GM19025 (cell line): ENCODE measurements at regions not wholly inside any gene's neighbourhood (a gene's known extent, or its start where the extent isn't known, plus 50 kb on each side); places are given as distances from the start of the nearest gene placed in this dataset.
A peak's percentile ranks its signal among the peaks of the same experiment; 100 is the strongest.

Experiments used
- ATAC-seq: cut with Tn5 transposase; IDR thresholded peaks from one replicate; pipeline ENCODE4 v1.9.1; 2021; ENCODE audit warnings: mild to moderate bottlenecking, low read depth, moderate library complexity; ENCODE audit not compliant: unreplicated experiment

GRCh38 chr5:68643064-68643463 is 427.5 kb downstream of the PIK3R1 start:
- ATAC-seq: no peak

- ATAC-seq: peak; percentile 92
Observed at GRCh38 chr5:68644971-68645370, 429.4 kb downstream of the PIK3R1 start.

- no peak for ATAC-seq
Observed at GRCh38 chr5:68646144-68646543, 430.6 kb downstream of the PIK3R1 start.

- ATAC-seq: no peak
Observed at GRCh38 chr5:68647743-68648142, 432.2 kb downstream of the PIK3R1 start.

- no peak for ATAC-seq
Observed at GRCh38 chr5:68648944-68649857, 433.6 kb downstream of the PIK3R1 start.

GRCh38 chr5:68652534-68652965 is 437.0 kb downstream of the PIK3R1 start:
- no peak for ATAC-seq

GRCh38 chr5:68653471-68653870 is 437.9 kb downstream of the PIK3R1 start:
- no peak for ATAC-seq

GRCh38 chr5:68657055-68657961 is 436.5 kb upstream of the SLC30A5 start:
- ATAC-seq: no peak

GRCh38 chr5:68658810-68659372 is 434.9 kb upstream of the SLC30A5 start:
- ATAC-seq: no peak

- no peak for ATAC-seq
Observed at GRCh38 chr5:68659881-68660280, 433.9 kb upstream of the SLC30A5 start.

GRCh38 chr5:68661237-68661636 is 432.6 kb upstream of the SLC30A5 start:
- no peak for ATAC-seq

- no peak for ATAC-seq
Observed at GRCh38 chr5:68662804-68663307, 431.0 kb upstream of the SLC30A5 start.

- no peak for ATAC-seq
Observed at GRCh38 chr5:68669864-68670575, 423.8 kb upstream of the SLC30A5 start.

GRCh38 chr5:68673106-68673822 is 420.6 kb upstream of the SLC30A5 start:
- no peak for ATAC-seq

- ATAC-seq: no peak
Observed at GRCh38 chr5:68673823-68674180, 420.0 kb upstream of the SLC30A5 start.

- no peak for ATAC-seq
Observed at GRCh38 chr5:68679041-68679440, 414.8 kb upstream of the SLC30A5 start.

GRCh38 chr5:68680366-68680765 is 413.4 kb upstream of the SLC30A5 start:
- ATAC-seq: no peak

- ATAC-seq: no peak
Observed at GRCh38 chr5:68681929-68682328, 411.9 kb upstream of the SLC30A5 start.

GRCh38 chr5:68682400-68683160 is 411.2 kb upstream of the SLC30A5 start:
- no peak for ATAC-seq
